Hindlimb muscle (tissue), 1 donor: ENCODE measurements at regions not wholly inside any gene's neighbourhood (a gene's known extent, or its start where the extent isn't known, plus 50 kb on each side); places are given as distances from the start of the nearest gene placed in this dataset.
"Not testable (repeated sequence)": the region's sequence is repeated elsewhere in the genome, so short reads cannot be mapped to it uniquely, and the experiment has no call there.

Experiments used
- DNase-seq: peaks from one replicate; pipeline ENCODE4 v3.0.0-alpha.2; 2013

GRCh38 chr7:15848901-15849300, 162.4 kb upstream of the MEOX2 start:
- DNase-seq = peak; percentile 89

GRCh38 chr7:15848362-15848761, 161.9 kb upstream of the MEOX2 start:
- no peak for DNase-seq

GRCh38 chr7:15845868-15846267, 159.4 kb upstream of the MEOX2 start:
- no peak for DNase-seq

- no peak for DNase-seq
Observed at GRCh38 chr7:15845461-15845860, 159.0 kb upstream of the MEOX2 start.

GRCh38 chr7:15839416-15840100, 153.1 kb upstream of the MEOX2 start:
- peak; percentile 83 for DNase-seq

- no peak for DNase-seq
Observed at GRCh38 chr7:15838265-15838664, 151.8 kb upstream of the MEOX2 start.

- no peak for DNase-seq
Observed at GRCh38 chr7:15837306-15837950, 150.9 kb upstream of the MEOX2 start.

- DNase-seq = no peak
Observed at GRCh38 chr7:15836651-15837050, 150.2 kb upstream of the MEOX2 start.

- DNase-seq = no peak
Observed at GRCh38 chr7:15836041-15836440, 149.6 kb upstream of the MEOX2 start.

GRCh38 chr7:15834446-15834845, 148.0 kb upstream of the MEOX2 start:
- no peak for DNase-seq

GRCh38 chr7:15832996-15833395, 146.5 kb upstream of the MEOX2 start:
- DNase-seq = no peak

GRCh38 chr7:15831606-15832005, 145.1 kb upstream of the MEOX2 start:
- DNase-seq = no peak

GRCh38 chr7:15829691-15830090, 143.2 kb upstream of the MEOX2 start:
- DNase-seq = no peak

- no peak for DNase-seq
Observed at GRCh38 chr7:15828881-15829280, 142.4 kb upstream of the MEOX2 start.

- no peak for DNase-seq
Observed at GRCh38 chr7:15821484-15822427, 135.3 kb upstream of the MEOX2 start.

- DNase-seq = no peak
Observed at GRCh38 chr7:15820319-15820718, 133.8 kb upstream of the MEOX2 start.

GRCh38 chr7:15816835-15817426, 130.4 kb upstream of the MEOX2 start:
- no peak for DNase-seq

GRCh38 chr7:15813448-15813847, 127.0 kb upstream of the MEOX2 start:
- no peak for DNase-seq

GRCh38 chr7:15810383-15810782, 123.9 kb upstream of the MEOX2 start:
- DNase-seq = not testable (repeated sequence)

- not testable (repeated sequence) for DNase-seq
Observed at GRCh38 chr7:15809936-15810335, 123.5 kb upstream of the MEOX2 start.

- no peak for DNase-seq
Observed at GRCh38 chr7:15805891-15806290, 119.4 kb upstream of the MEOX2 start.

- DNase-seq = peak; percentile 78
Observed at GRCh38 chr7:15802425-15802824, 115.9 kb upstream of the MEOX2 start.

GRCh38 chr7:15801551-15801950, 115.1 kb upstream of the MEOX2 start:
- DNase-seq = peak; percentile 87
